Mesothelial cell of epicardium (in vitro differentiated cells): ENCODE measurements at regions not wholly inside any gene's neighbourhood (a gene's known extent, or its start where the extent isn't known, plus 50 kb on each side); places are given as distances from the start of the nearest gene placed in this dataset.

Source experiments
- DNase-seq, 2 experiments: peaks; one replicate each; pipeline ENCODE4 v3.0.0; 2021; ENCODE audit warnings: low spot score in 2 of 2; ENCODE audit not compliant: unreplicated experiment in 2 of 2
- H3K27ac Mint-ChIP-seq: 2 replicates; pipeline ENCODE4 v1.8.0; 2021; ENCODE audit warnings: mixed read lengths
- H3K27me3 Mint-ChIP-seq: 2 replicates; pipeline ENCODE4 v1.8.0; 2021; ENCODE audit warnings: low read depth, mixed read lengths
- H3K36me3 Mint-ChIP-seq: 2 replicates; pipeline ENCODE4 v1.8.0; 2021; ENCODE audit warnings: mixed read lengths
- H3K4me1 Mint-ChIP-seq: 2 replicates; pipeline ENCODE4 v1.8.0; 2021; ENCODE audit warnings: mixed read lengths
- H3K4me3 Mint-ChIP-seq: 2 replicates; pipeline ENCODE4 v1.8.0; 2021; ENCODE audit warnings: mild to moderate bottlenecking, moderate library complexity, mixed read lengths
- H3K9me3 Mint-ChIP-seq: 2 replicates; pipeline ENCODE4 v1.8.0; 2021; ENCODE audit warnings: mixed read lengths
- TF ChIP-seq, protein P1 (sequence below): fragments of 200-600 bp; sonication (generic); IDR thresholded peaks from one replicate; pipeline ENCODE4 v1.5.0; 2021; ENCODE audit warnings: antibody characterized with exemption; ENCODE audit not compliant: unreplicated experiment

DNA sequence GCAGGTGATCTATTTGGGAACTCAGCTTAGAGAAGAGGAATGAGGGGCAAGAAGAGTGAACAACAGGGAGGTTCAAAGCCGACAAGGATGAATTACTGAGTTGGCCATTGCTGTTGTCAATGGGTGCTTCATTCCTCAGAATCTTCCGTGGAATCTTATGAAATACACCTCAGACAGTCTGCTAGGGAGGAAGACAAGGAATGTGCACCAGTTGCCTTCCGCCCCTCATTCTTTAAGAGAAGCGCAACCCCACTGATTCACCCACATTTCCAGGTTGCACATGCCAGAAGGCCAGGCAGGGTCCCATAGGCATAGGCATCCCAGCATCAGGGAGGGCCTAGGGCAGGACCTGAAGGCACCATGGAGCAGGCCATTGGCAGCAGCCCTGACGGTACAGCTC, 127.5 kb upstream of the TNFAIP3 start:
- peak overlapping the region; percentile 22 for H3K27ac Mint-ChIP-seq
- H3K36me3 Mint-ChIP-seq = no peaks in the 10 kb centered on the region
- TF ChIP-seq, protein P1, sequence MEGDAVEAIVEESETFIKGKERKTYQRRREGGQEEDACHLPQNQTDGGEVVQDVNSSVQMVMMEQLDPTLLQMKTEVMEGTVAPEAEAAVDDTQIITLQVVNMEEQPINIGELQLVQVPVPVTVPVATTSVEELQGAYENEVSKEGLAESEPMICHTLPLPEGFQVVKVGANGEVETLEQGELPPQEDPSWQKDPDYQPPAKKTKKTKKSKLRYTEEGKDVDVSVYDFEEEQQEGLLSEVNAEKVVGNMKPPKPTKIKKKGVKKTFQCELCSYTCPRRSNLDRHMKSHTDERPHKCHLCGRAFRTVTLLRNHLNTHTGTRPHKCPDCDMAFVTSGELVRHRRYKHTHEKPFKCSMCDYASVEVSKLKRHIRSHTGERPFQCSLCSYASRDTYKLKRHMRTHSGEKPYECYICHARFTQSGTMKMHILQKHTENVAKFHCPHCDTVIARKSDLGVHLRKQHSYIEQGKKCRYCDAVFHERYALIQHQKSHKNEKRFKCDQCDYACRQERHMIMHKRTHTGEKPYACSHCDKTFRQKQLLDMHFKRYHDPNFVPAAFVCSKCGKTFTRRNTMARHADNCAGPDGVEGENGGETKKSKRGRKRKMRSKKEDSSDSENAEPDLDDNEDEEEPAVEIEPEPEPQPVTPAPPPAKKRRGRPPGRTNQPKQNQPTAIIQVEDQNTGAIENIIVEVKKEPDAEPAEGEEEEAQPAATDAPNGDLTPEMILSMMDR = no peak
- no peaks in the 10 kb centered on the region for H3K9me3 Mint-ChIP-seq
- no peak for DNase-seq
- H3K4me1 Mint-ChIP-seq = peaks cover 37% of the 10 kb centered on the region
- H3K27me3 Mint-ChIP-seq = no peaks in the 10 kb centered on the region
- H3K4me3 Mint-ChIP-seq = no peak overlapping the region

DNA sequence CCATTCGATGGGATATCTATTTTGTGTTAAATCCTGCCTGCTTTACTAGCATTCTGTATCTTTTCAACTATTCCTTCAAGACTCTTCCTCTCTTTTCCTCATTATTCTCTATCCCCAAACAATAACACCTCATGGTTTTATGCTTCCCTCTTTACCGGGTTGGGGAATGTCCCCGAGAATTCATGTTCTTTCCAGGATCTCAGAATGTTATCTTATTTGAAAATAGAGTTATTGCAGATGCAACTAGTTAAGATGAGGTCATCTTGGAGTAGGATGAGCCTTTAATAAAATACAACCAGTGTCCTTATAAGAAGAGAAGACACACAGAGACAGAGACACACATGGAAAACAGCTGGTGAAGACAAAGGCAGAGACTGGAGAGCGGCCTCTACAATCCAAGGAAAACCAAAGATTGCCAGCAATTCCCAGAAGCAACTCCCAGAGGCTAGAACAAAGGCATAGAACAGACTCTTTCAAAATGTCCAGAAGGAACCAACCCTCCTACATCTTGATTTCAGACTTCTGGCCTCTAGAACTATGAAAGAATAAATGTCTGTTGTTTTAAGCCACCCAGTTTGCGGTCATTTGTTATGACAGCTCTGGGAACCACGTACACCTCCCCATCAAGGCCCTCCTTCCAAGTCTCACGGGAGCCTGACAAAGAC, 126.8 kb upstream of the TNFAIP3 start:
- H3K27me3 Mint-ChIP-seq = no peaks in the 10 kb centered on the region
- no peak overlapping the region for H3K27ac Mint-ChIP-seq
- no peak overlapping the region for H3K4me3 Mint-ChIP-seq
- TF ChIP-seq, protein P1 = no peak
- H3K9me3 Mint-ChIP-seq = no peaks in the 10 kb centered on the region
- no peaks in the 10 kb centered on the region for H3K36me3 Mint-ChIP-seq
- DNase-seq = no peak
- peaks cover 37% of the 10 kb centered on the region for H3K4me1 Mint-ChIP-seq

DNA sequence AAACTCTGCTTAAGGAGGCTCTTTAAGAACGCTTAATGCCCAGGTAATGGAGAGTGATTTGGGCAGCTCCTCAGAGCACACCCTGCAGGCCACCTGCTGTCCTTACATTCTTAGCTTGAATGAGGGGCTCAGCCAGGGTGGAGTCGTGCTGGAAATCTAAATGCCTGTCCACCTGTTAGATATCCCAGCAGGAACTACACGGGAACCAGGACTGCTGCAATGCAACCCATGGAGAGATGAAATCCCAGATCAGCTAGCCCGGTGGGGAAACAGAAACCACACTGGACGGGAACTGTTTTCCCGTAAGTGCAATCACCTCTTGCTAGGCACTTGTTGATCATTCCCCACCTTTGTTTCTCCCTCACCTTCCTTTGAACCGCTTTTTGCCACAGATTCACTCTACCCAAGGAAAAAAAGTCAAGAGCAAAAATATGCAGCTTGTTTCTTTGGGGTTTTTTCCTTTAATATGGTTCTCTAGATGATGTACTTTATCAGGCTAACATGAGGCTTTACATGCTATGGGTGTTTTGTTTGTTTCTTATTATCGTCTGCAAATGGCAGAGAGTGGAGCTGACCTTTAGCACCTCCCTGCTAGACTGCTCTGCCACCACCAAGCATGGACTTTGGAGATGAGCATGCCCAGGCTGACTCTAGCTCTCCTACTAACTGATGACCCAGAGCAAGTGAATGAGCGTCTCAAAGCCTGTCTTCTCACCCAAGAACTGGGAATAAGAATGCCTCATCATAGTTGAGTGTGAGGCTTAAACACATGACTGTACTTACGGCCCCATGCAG, 125.9 kb upstream of the TNFAIP3 start:
- no peaks in the 10 kb centered on the region for H3K36me3 Mint-ChIP-seq
- H3K27ac Mint-ChIP-seq = no peak overlapping the region
- TF ChIP-seq, protein P1 = no peak
- DNase-seq = no peak
- H3K9me3 Mint-ChIP-seq = no peaks in the 10 kb centered on the region
- peaks cover 33% of the 10 kb centered on the region for H3K4me1 Mint-ChIP-seq
- no peaks in the 10 kb centered on the region for H3K27me3 Mint-ChIP-seq
- H3K4me3 Mint-ChIP-seq = no peak overlapping the region

DNA sequence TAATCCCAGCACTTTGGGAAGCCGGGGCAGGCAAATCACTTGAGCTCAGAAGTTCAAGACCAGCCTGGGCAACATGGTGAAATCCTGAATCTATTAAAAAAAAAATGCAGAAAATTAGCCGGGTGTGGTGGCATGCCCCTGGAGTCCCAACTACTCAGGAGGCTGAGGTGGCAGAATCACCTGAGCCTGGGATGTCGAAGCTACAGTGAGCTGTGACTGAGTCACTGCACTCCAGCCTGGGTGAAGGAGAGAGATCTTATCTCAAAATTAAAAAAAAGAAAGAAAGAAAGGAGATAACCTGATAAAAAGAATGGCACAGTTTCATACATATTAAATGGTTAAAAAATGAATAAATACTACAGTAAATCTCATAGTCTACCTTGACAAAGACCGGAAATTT, 123.6 kb upstream of the TNFAIP3 start:
- DNase-seq = no peak
- no peak overlapping the region for H3K27ac Mint-ChIP-seq
- no peaks in the 10 kb centered on the region for H3K27me3 Mint-ChIP-seq
- no peaks in the 10 kb centered on the region for H3K9me3 Mint-ChIP-seq
- TF ChIP-seq, protein P1 = no peak
- H3K4me1 Mint-ChIP-seq = peaks cover 13% of the 10 kb centered on the region
- H3K4me3 Mint-ChIP-seq = no peak overlapping the region
- H3K36me3 Mint-ChIP-seq = no peaks in the 10 kb centered on the region

DNA sequence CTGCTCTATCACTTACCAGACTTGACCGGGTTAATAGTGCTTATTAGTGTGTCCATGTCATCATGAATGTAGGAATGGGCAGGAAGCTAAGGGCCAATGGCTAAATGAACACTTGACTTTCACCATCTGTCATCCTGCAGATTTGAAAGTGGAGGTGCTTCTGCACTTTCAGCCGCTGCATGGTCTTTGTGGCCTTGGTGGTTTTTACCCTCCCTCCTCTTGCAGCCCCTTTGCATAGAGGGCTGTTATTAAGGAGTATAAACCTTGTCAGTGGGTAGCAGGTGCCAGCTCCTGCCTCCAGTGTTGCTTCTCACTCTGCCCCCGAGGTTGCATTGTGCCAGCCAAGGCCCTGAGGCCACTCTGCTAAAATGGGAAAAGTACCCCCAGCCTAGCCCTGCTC, 122.2 kb upstream of the TNFAIP3 start:
- no peaks in the 10 kb centered on the region for H3K9me3 Mint-ChIP-seq
- H3K27me3 Mint-ChIP-seq = no peaks in the 10 kb centered on the region

More for the DNA sequence above, 122.2 kb upstream of the TNFAIP3 start:
- no peak overlapping the region for H3K4me3 Mint-ChIP-seq
- no peaks in the 10 kb centered on the region for H3K36me3 Mint-ChIP-seq
- peaks cover 8% of the 10 kb centered on the region for H3K4me1 Mint-ChIP-seq
- no peak for DNase-seq
- TF ChIP-seq, protein P1 = no peak
- no peak overlapping the region for H3K27ac Mint-ChIP-seq
